ENCODE measurements at regions not wholly inside any gene's neighbourhood (a gene's known extent, or its start where the extent isn't known, plus 50 kb on each side); places are given as distances from the start of the nearest gene placed in this dataset.
"Not testable (repeated sequence)": the region's sequence is repeated elsewhere in the genome, so short reads cannot be mapped to it uniquely, and the experiment has no call there.

GRCh38 chr5:144659634-144660227 is 489.1 kb downstream of the KCTD16 start:
- ATAC-seq (no peak), DNase-seq (no peak)

- ATAC-seq (no peak), DNase-seq (no peak)
These were observed 473.6 kb downstream of the KCTD16 start for GRCh38 chr5:144644317-144644716.

- no peak for ATAC-seq
These were observed 468.1 kb downstream of the KCTD16 start for GRCh38 chr5:144638787-144639186.

DNA sequence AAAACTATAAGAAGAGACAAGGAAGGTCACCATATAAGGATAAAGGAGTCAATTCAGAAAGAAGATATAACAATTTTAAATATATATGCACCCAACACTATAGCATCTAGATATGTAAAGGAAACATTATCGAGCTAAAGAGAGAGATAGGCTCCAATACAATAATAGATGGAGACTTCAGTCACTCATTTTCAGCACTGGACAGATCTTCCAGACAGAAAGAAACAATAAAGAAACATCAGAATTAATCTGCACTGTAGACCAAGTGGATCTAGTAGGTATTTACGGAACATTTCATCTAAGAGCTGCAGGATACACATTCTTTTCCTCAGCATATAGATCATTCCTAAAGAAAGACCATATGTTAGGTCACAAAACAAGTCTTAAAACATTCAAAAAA is 463.5 kb downstream of the KCTD16 start:
- DNase-seq: no peak
- no peak for ATAC-seq

More at GRCh38 chr5:144638787-144639186, 468.1 kb downstream of the KCTD16 start:
- DNase-seq: no peak

- ATAC-seq (no peak), DNase-seq (no peak)
These were observed 427.9 kb downstream of the KCTD16 start for GRCh38 chr5:144598451-144599068.

- ATAC-seq: no peak
These were observed 425.8 kb downstream of the KCTD16 start for GRCh38 chr5:144596517-144596916.

GRCh38 chr5:144594919-144595318 is 424.2 kb downstream of the KCTD16 start:
- ATAC-seq: no peak

More at GRCh38 chr5:144596517-144596916, 425.8 kb downstream of the KCTD16 start:
- DNase-seq: no peak

DNA sequence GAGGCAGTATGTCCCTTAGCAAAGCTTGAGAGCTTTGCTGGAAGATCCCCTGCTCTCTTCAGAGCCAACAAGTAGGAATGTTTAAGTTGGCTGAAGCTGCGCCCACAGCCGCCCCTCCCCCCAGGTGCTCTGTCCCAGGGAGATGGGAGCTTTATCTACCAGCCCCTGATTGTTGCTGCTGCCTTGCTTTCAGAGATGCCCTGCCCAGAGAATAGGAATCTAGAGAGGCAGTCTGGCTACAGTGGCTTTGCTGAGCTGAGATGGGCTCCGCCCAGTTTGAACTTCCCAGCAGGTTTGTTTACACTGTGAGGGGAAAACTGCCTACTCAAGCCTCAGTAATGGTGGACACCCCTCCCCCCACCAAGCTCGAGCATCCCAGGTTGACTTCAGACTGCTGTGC is 423.6 kb downstream of the KCTD16 start:
- not testable (repeated sequence) for ATAC-seq, DNase-seq

More at GRCh38 chr5:144594919-144595318, 424.2 kb downstream of the KCTD16 start:
- no peak for DNase-seq

DNA sequence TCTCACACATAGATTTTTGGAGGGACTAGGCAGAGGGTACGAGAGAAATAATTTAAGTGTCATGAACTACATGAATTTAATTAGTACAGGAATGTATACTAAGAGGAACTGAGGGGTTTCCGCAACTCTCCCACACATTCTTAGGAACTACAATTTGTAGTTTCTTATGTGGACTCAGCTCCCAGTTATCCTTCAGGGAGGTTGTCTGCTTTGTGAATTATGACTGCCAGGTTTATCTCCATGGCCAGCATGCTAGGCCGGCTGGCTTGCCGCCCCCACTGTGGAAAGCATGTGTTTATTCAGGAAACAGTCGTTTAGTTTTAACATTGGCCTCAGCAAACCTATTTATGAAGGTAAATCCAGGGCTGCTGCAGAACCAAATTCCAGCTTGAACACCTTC is 415.0 kb downstream of the KCTD16 start:
- DNase-seq (no peak), ATAC-seq (no peak)

GRCh38 chr5:144583541-144584449 is 413.1 kb downstream of the KCTD16 start:
- ATAC-seq (no peak), DNase-seq (no peak)

DNA sequence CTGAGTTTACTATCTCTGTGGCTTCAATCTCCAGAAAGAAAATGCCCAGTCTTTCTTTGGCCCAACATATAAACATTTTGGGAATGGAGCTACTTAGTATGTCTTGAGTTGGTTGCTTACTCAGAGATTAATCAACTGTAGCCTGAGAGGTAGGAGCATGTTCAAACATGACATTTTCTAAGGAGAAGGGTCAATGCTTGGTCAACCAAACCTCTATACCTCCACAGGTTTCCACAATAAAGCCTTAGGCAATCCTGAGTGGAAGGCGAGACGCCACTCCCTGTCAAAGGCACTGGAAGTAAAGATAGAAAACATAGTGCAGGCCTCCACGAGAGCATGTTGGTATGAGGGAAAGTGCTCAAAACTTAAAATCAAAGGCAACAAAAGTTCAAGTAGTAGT is 411.4 kb downstream of the KCTD16 start:
- ATAC-seq (no peak), DNase-seq (no peak)

DNA sequence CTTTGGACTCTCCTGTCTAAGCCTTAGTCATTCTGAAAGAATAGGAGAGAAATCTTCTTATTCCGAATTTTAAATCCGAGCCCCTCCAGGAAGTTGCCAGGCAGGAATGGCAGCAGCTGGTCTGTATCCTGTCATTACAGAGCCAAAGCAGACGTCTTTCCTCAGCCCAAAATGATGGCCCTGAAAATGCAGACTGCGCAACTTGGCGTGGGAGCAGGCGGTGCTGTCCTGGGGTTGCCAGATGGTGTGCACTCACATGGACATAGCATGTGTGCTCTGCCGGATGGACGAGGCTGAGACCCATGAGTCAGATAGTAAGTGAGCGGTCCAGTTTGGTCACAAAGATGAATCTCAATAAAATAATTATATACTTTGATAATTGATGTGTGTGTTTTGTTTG is 410.4 kb downstream of the KCTD16 start:
- no peak for DNase-seq
- ATAC-seq: no peak

DNA sequence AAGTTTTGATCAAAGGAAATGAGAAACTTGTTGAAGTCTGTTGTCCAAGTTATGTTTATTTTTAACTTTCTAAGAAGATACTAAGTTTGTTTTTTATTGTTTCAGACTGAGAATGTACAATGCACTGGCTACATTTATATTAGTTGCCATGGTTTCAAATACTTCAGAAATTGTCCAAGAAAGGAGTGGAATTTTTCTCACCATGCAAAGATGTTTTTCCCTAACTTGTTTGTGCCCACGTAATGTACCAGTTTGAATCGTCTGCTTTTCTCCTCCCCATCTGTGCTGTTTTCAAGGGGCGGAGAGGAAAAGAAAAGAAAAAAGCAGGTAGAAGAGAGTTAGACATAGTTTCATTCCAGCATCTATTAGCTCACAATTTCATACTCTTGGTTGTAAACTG is 407.0 kb downstream of the KCTD16 start:
- ATAC-seq (no peak), DNase-seq (no peak)

DNA sequence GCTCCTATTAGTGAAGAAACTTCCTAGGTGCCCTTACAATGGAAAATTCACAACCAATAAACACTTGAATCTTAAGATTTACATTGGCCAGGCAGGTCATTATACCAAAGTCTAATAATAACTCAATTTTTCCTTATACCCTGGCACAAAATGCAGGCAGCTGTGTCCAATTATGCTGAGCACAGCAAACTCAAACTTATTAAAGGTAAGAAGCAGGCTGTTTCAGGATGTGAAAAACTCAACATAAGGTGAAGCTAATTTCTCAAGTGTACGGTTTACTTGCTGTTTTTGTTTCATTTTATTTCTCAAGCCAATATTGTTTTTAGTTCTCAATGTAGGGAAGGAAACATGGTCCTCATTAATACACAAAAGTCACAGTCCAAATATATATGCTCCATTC is 405.1 kb downstream of the KCTD16 start:
- no peak for ATAC-seq
- no peak for DNase-seq

DNA sequence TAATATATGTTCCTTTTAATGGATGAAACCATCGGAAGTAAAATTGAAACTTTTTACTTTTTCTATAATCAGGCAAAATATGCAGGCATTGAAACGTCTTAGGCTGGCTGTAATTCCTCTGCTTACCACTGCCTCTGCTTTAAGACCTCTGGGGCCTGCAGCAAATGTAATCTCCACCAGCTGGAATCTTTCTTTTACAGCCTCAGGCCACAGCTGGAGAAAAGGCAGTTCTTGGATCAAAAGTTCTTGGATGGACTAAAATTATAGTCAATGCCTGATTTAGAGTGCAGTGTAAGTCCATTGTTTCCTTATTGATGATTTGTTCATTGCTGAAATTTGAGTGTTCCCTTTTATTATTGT is 396.7 kb downstream of the KCTD16 start:
- ATAC-seq: no peak
- DNase-seq: no peak

GRCh38 chr5:144566747-144567420 is 396.2 kb downstream of the KCTD16 start:
- ATAC-seq: no peak
- DNase-seq: no peak

- DNase-seq (no peak), ATAC-seq (no peak)
These were observed 378.9 kb downstream of the KCTD16 start for GRCh38 chr5:144549580-144549979.

DNA sequence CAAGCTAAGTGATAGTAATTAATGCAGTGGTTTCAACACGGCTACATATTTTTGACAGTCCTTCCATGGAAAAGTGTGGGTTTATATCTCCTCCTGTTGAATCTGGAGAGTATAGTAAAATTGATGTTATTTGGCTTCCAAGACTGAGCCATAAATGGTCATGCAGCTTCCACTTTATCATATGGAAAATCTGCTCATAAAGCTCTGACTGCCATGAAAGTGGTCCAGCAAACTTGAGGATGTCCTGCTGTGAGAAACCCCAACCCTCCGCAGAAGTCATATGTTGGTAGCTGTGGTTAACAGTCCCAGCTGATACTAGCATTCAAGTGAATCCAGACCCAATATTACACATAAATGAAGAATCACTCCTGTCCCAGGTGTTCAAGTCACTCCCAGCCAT is 378.3 kb downstream of the KCTD16 start:
- DNase-seq (no peak), ATAC-seq (no peak)

DNA sequence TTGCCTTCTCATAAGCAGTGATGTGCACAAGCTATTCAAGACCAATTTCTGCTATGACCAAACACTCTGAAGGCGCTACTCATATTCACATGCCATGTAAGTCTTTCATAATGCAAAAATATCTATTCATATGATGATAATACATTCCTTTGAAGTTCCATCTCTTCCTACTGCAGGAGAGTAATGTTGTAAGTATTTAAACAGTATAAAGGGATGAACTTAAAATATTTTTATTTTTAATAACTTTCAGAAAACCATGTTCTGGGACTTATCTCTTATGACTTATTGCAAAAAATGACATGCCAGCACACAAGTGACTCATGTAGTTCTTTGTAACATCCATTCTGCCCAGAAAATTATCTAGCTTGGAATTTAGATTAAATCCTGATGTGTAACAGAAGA is 376.4 kb downstream of the KCTD16 start:
- DNase-seq (no peak), ATAC-seq (no peak)

- DNase-seq (no peak), ATAC-seq (no peak)
These were observed 368.2 kb downstream of the KCTD16 start for GRCh38 chr5:144538845-144539244.

Data from stimulated activated naive CD8-positive, alpha-beta T cell treated with anti-CD3 and anti-CD28 coated beads, Interleukin-15, Interleukin-2, amounts not matched to agents 100 U/mL and 50 U/mL, for 24 hours (primary cell).